Gastroesophageal sphincter (tissue), 4 donors: ENCODE measurements at regions not wholly inside any gene's neighbourhood (a gene's known extent, or its start where the extent isn't known, plus 50 kb on each side); places are given as distances from the start of the nearest gene placed in this dataset.

Source experiments
- ATAC-seq: fragments of 150-250 bp; one replicate; pipeline ENCODE4 v1.9.1; 2016; ENCODE audit warnings: mild to moderate bottlenecking, moderate library complexity
- H3K27ac ChIP-seq, 4 donors: fragments of 200-600 bp; sonication (generic) in 3 of 4; 1 replicate in 3 of 4; 2 replicates in 1 of 4; pipeline ENCODE4 v1.5.1; 2016 to 2019
- H3K27me3 ChIP-seq: fragments of 200-600 bp; sonication (generic); one replicate; pipeline ENCODE4 v1.5.1; 2019
- H3K36me3 ChIP-seq, 2 donors: fragments of 200-600 bp; sonication (generic); one replicate each; pipeline ENCODE4 v1.5.1; 2019; ENCODE audit warnings: control low read depth in 1 of 2
- H3K4me1 ChIP-seq, 3 donors: fragments of 200-600 bp; sonication (generic); 1 replicate in 2 of 3; 2 replicates in 1 of 3; pipeline ENCODE4 v1.5.1; 2016 to 2019; ENCODE audit warnings: control low read depth in 2 of 3
- H3K4me3 ChIP-seq, 2 donors: fragments of 200-600 bp; sonication (generic); one replicate each; pipeline ENCODE4 v1.5.1; 2019; ENCODE audit warnings: mild to moderate bottlenecking in 1 of 2, moderate library complexity in 1 of 2
- H3K9me3 ChIP-seq, 3 donors: fragments of 200-600 bp; sonication (generic); one replicate each; pipeline ENCODE4 v1.5.1; 2017 to 2019; ENCODE audit warnings: control low read depth in 2 of 3
- CTCF ChIP-seq, 4 experiments: fragments of 200-600 bp in 2 of 4; fragments of 450-650 bp in 2 of 4; sonication (generic) in 1 of 4; IDR thresholded peaks; one replicate each; pipeline ENCODE4 v1.5.1; 2017 to 2019; ENCODE audit warnings: antibody characterized with exemption in 4 of 4, mild to moderate bottlenecking in 2 of 4, moderate library complexity in 2 of 4
- EP300 ChIP-seq: sonication (generic); formaldehyde crosslinking; IDR thresholded peaks from one replicate; pipeline ENCODE4 v1.6.1; 2017; ENCODE audit warnings: antibody characterized with exemption, mild to moderate bottlenecking
- POLR2A ChIP-seq, 2 donors: fragments of 450-650 bp; IDR thresholded peaks; one replicate each; pipeline ENCODE4 v1.6.1; 2017; ENCODE audit warnings: antibody characterized with exemption in 2 of 2, mild to moderate bottlenecking in 2 of 2, moderate library complexity in 1 of 2
- POLR2AphosphoS5 ChIP-seq: sonication (generic); formaldehyde crosslinking; IDR thresholded peaks from one replicate; pipeline ENCODE4 v1.6.1; 2017; ENCODE audit warnings: antibody characterized with exemption
- WGBS, 2 donors: methylation state at CpG; one replicate each; pipeline ENCODE4 v1.1.5; 2018; ENCODE audit warnings: low coverage in 1 of 2; 5-methylcytosine and 5-hydroxymethylcytosine counted together

GRCh38 chr6:149127212-149127611 is 190.3 kb upstream of the TAB2 start:
- no peak for ATAC-seq
- Histone ChIP-seq H3K36me3 (no peaks in the 10 kb centered on the region), H3K4me1 (no peaks in the 10 kb centered on the region), H3K9me3 (no peaks in the 10 kb centered on the region), H3K27ac (no peak overlapping the region), H3K27me3 (no peaks in the 10 kb centered on the region), H3K4me3 (no peak overlapping the region)
- WGBS, 2 donors: 95 to 100% methylated on average over 1 of the region's 1 CpG
- TF ChIP-seq POLR2AphosphoS5: no peak
- TF ChIP-seq POLR2A (IDR thresholded peaks at IDR 0.05): no peak
- TF ChIP-seq EP300: no peak
- no peak for TF ChIP-seq CTCF (IDR thresholded peaks at IDR 0.05)

GRCh38 chr6:149128489-149129145 is 188.9 kb upstream of the TAB2 start:
- H3K36me3 ChIP-seq: no peaks in the 10 kb centered on the region
- ATAC-seq: no peak
- 45 to 57% methylated on average over 1 of the region's 5 CpGs for WGBS, 2 donors
- no peaks in the 10 kb centered on the region for H3K4me1 ChIP-seq
- no peaks in the 10 kb centered on the region for H3K27me3 ChIP-seq
- TF ChIP-seq POLR2A (IDR thresholded peaks at IDR 0.05) (no peak), CTCF (IDR thresholded peaks at IDR 0.05) (no peak), POLR2AphosphoS5 (no peak), EP300 (no peak)
- H3K27ac ChIP-seq: no peak overlapping the region
- H3K9me3 ChIP-seq: no peaks in the 10 kb centered on the region
- H3K4me3 ChIP-seq: no peak overlapping the region

DNA sequence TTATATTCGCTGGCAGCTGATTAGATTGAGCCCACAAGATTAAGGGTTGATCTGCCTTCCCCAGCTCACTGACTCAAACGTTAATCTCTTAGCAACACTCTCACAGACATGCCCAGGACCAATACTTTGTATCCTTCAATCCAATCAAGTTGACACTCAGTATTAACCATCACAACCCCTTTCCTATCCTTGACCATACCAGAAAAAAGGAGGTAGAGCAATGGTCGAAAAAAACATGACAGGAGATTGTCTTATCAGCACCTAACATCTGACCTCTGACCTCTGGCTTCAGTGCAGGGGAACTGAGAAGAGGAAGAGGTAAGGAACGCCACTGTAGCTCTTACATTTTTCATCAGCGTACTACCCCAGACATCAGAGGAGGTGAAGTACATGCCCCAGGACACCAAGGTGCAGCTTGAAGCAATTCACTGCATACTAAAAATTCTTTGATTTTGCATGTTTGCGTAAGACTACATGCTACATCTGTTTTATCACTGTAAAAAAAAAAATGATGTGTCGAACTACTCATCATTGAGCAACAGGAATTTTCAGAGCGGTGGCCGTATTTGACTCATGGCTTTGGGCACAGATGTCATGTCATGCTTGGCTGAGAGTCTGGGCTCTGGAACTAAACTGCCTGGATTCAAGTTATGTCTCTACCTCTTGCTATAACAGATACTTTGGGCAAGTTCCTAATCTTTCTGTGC is 188.0 kb upstream of the TAB2 start:
- Histone ChIP-seq H3K27ac (no peak overlapping the region), H3K36me3 (no peaks in the 10 kb centered on the region), H3K27me3 (no peaks in the 10 kb centered on the region), H3K4me1 (no peaks in the 10 kb centered on the region), H3K9me3 (no peaks in the 10 kb centered on the region), H3K4me3 (no peak overlapping the region)
- TF ChIP-seq POLR2A (IDR thresholded peaks at IDR 0.05) (no peak), POLR2AphosphoS5 (peak; percentile 12), CTCF (IDR thresholded peaks at IDR 0.05) (no peak)
- ATAC-seq: no peak
- WGBS, 2 donors: 70 to 90% methylated on average over 8 to 9 of the region's 9 CpGs

- no peak for ATAC-seq
- 94% methylated on average over 1 of the region's 1 CpG; no CpG with 5 or more reads in 1 of the 2 donors for WGBS, 2 donors
- H3K27me3 ChIP-seq: no peaks in the 10 kb centered on the region
- TF ChIP-seq POLR2AphosphoS5 (no peak), POLR2A (IDR thresholded peaks at IDR 0.05) (no peak), EP300 (no peak), CTCF (IDR thresholded peaks at IDR 0.05) (no peak)
- no peaks in the 10 kb centered on the region for H3K4me1 ChIP-seq
- no peak overlapping the region for H3K27ac ChIP-seq
- H3K9me3 ChIP-seq: no peaks in the 10 kb centered on the region
- H3K36me3 ChIP-seq: no peaks in the 10 kb centered on the region
- no peak overlapping the region for H3K4me3 ChIP-seq
These were observed 187.4 kb upstream of the TAB2 start for GRCh38 chr6:149130090-149130489.

DNA sequence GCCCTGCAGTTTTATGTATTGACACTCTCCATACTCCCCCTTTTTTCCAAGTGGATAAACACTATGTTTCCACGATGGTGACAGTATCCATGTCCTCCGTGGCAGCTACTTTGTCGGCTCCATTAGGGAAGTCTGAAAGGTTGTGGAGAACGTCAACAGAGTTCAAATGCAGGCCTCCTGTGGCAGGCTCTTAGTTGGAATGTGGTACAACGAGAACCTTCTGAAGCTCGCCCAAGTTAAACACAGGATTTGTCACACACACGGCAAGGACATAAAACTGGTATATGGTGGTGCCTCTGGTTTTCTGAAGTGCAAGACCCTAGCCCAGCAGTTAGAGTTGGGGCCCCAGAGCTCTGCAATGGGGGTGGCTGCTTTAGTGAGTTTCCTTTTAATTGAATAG is 187.0 kb upstream of the TAB2 start:
- TF ChIP-seq EP300 (no peak), POLR2AphosphoS5 (no peak), CTCF (IDR thresholded peaks at IDR 0.05) (no peak)
- Histone ChIP-seq H3K27me3 (no peaks in the 10 kb centered on the region), H3K27ac (no peak overlapping the region), H3K9me3 (no peaks in the 10 kb centered on the region), H3K4me3 (no peak overlapping the region), H3K36me3 (no peaks in the 10 kb centered on the region), H3K4me1 (no peaks in the 10 kb centered on the region)
- 49 to 55% methylated on average over 2 to 6 of the region's 7 CpGs for WGBS, 2 donors
- ATAC-seq: no peak
